Stimulated activated CD4-positive, alpha-beta T cell treated with anti-CD3 and anti-CD28 coated beads, Interleukin-4, amount 100 ng/mL, for 48 hours (primary cell): ENCODE measurements at regions not wholly inside any gene's neighbourhood (a gene's known extent, or its start where the extent isn't known, plus 50 kb on each side); places are given as distances from the start of the nearest gene placed in this dataset.
"Not testable (repeated sequence)": the region's sequence is repeated elsewhere in the genome, so short reads cannot be mapped to it uniquely, and the experiment has no call there.

Experiments
- DNase-seq, 2 donors: peaks; one replicate each; pipeline ENCODE4 v3.0.0-alpha.2; 2020; ENCODE audit warnings: low read depth in 2 of 2

DNA sequence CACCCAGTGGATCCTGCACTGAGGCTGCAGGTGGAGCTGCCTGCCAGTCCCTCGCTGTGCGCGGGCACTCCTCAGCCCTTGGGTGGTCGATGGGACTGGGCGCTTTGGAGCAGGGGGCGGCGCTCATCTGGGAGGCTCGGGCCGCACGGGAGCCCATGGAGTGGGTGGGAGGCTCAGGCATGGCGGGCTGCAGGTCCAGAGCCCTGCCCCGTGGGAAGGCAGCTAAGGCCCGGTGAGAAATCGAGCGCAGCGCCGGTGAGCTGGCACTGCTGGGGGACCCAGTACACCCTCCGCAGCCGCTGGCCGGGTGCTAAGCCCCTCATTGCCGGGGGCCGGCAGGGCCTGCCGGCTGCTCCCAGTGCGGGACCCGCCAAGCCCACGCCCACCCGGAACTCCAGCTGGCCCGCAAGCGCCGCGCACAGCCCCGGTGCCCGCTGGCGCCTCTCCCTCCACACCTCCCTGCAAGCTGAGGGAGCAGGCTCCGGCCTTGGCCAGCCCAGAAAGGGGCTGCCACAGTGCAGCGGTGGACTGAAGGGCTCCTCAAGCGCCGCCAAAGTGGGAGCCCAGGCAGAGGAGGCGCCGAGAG lies 1636.5 kb downstream of the BRINP3 start:
- not testable (repeated sequence) for DNase-seq

DNA sequence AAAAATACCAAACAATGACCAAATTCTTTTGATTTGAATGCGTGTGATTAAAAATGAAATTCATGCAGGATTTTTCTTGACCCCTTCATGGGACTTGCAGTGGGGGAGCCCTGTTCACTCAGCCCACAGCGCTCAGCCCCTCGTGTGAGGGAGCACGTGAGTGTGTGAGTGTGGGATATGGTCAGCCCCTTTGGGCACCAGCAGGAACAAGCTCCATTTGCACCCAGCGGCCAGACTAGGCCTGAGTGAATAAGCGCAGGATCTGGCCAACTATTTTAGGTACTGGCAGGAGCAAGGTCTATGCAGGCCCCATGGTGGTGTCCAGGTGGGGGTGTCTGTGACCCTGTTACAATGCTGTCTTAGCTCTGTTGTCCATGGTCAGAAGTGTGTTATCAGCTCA lies 1631.2 kb downstream of the BRINP3 start:
- DNase-seq, result no peak

DNA sequence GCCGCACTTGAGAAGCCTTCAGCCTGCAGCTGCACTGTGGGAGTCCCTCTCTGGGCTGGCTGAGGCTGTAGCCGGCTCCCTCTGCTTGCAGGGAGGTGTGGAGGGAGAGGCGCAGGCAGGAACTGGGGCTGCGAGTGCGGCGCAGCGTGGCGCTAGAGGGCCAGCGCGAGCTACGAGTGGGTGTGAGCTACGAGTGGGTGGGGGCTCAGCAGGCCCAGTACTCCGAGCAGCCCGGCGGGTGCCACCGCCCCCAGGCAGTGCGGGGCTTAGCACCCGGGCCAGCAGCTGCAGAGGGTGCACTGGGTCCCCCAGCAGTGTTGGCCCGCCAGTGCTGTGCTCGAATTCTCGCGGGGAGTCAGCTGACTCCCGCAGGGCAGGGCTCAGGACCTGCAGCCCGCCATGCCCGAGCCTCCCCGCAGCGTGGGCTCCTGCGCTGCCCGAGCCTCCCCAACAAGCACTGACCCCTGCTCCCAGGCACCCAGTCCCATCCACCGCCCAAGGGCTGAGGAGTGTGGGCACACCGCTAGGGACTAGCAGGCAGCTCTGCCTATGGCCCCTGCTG lies 1620.1 kb downstream of the BRINP3 start:
- no peak for DNase-seq

DNA sequence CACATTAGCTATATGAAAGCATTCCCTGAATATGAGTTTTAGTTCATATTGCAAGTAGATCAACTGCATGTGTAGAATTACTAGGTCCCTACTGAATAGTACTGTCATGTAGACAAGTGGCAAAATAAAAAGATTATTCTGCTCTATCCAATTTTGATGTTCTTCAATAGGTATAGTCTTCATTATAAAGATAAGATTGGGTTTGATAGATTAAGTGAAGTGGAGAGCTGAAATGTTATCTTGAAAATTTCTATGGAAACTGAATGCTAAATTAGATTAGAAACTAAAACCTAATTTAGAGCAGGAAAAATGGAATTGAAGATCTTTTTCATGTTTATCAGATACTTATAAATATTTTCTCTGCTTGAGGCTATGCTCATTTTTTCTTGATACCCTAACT lies 1610.0 kb downstream of the BRINP3 start:
- no peak for DNase-seq

DNA sequence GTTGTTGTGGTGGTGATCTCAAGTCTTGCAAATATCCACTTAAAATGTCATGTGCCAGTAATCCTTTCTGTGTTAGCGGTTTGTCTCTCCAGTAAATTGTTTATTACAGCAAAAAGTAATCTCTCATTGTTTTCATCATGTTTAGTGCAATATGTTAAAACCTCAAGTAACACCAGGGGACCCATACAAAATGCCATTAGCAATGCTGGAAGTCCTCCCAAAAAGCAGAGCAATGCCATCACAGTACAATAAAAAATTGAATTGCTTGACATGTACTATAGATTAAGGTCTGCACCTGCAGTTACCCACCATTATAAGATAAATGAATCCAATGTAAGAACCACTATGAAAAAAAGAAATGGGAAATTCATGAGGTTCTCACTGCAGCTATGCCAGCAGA lies 1606.5 kb downstream of the BRINP3 start:
- no peak for DNase-seq

DNA sequence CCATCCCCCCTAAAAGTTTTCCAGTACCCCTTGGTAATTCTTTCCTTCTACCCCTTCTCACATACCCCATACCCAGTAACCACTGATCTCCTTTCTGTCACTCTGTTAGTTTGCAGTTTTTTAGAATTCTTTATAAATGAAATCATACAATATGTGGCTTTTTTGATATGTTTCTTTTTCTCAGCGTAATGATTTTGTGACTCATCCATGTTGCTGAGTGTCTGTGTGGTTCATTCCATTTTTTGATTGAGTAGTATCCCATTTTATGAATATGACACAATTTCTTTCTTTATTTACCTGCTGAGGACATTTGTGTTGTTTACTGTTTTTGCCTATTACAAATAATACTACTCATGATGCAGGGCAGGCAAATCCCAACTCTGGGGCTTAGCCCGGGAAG lies 1605.3 kb downstream of the BRINP3 start:
- DNase-seq, result no peak

DNA sequence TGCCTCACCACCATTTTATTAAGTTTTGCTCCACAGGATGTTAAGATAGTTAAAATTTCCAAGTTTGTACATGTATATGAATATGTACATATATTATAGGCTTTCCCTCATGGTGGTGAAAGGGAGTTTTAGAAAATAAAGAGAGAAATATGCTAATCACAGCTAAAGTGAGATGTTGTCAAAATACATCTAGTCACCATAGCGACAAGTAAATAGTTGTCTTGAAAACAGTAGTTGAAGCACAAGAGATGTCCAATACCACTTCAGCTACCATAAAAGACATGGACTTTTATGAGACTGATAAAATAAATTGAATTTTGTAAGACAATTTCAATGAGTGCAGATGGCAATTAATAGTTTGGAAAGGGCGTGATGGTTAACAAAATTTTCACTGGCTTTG lies 1600.0 kb downstream of the BRINP3 start:
- DNase-seq, result no peak

DNA sequence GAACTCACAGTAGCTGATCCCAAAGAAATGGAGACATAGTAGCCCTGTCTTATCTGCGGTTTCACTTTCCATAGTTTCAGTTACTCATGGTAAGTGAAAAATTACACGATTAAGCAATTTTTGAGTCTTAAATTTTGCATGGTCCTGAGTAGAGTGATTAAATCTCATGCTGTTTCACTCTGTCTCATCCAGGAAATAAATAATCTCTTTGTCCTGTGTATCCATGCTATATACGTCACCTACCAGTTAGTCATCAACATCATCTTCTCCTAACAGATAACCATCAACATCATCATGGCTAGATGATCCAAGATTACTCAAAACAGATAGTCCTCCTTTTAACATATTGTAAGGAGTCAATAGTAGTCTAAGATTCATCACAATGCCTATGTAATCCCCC lies 1589.3 kb downstream of the BRINP3 start:
- DNase-seq, result no peak

DNA sequence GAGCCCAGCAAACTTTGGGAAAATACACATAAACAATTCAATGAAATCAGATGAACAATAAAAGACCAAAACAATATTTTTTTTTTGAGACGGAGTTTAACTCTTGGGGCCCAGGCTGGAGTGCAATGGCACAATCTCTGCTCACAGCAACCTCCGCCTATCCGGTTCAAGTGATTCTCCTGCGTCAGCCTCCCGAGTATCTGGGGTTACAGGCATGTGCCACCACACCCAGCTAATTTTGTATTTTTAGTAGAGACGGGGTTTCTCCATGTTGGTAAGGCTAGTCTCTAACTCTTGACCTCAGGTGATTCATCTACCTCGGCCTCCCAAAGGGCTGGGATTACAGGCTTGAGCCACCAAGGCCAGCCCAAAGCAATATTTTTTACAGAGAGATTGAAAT lies 1588.5 kb downstream of the BRINP3 start:
- no peak for DNase-seq

DNA sequence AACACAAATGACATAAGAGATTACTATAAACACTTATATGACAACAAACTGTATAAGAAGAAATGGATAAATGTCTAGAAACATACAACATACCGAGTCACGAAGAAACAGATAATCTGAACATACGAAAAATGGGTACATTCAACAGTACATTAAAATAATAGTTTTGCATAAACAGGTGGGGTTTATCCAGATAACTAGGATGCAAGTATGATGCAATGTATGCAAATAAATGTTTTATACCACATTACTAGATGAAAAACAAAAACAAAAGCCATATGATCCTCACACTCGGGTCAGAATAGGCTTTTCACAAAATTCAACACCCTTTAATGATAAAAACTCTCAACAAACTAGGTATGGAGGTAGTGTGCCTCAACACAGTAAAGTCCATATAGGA lies 1585.7 kb downstream of the BRINP3 start:
- DNase-seq, result no peak

DNA sequence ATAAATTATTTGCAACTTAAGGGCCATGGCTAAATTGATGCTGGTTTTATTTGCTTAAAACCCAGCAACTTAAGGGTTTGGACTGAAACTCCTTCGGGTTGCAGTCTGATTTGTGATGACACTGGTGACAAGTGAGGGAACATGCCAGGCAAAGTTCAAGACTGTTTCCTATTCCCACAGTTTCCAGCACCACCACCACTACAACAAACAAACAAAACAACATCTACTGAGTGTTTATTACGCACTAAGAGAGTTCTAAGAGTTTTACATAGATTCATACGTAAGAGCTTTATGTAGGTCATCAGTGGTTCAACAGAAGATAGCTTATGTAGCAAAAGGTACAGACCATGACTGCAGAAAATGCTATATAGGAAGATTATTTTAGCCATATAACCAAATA lies 1582.1 kb downstream of the BRINP3 start:
- no peak for DNase-seq

DNA sequence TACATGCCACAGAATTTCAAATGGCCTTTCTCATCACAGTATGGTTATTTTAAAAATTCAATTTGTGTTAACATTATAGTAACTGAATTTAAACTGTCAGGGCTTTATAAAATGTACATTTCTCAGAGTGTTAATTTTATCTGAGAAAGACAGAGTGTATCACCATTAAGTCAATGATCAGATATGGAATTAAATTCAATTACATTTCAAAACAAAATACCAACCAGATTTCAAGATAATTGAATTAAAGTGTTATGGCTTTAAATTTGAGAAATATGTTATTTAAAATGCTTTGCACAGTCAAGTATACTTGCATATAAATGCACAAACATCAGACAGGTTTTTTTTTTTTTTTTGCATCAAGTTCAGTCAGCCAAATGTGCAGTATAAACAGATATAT lies 1574.4 kb downstream of the BRINP3 start:
- DNase-seq, result no peak

DNA sequence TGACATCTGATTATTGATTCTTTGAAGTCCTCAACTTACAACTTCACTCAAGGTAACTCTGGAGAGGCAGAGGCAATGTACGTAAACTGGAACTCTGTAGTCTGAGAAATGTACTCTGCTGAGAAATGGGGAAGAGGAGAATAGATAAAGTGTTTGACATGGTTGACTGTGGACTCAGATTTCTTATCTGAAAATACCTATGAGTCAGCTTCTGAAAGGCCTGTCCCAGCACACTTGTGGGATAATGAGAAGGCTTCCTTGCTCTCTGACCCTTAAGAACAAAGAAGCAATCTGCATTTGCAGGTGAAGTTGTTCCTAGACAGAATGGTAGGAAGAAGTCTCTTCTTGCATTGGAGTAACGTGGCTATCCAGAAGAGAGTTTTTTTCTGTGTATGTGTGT lies 1573.5 kb downstream of the BRINP3 start:
- no peak for DNase-seq

DNA sequence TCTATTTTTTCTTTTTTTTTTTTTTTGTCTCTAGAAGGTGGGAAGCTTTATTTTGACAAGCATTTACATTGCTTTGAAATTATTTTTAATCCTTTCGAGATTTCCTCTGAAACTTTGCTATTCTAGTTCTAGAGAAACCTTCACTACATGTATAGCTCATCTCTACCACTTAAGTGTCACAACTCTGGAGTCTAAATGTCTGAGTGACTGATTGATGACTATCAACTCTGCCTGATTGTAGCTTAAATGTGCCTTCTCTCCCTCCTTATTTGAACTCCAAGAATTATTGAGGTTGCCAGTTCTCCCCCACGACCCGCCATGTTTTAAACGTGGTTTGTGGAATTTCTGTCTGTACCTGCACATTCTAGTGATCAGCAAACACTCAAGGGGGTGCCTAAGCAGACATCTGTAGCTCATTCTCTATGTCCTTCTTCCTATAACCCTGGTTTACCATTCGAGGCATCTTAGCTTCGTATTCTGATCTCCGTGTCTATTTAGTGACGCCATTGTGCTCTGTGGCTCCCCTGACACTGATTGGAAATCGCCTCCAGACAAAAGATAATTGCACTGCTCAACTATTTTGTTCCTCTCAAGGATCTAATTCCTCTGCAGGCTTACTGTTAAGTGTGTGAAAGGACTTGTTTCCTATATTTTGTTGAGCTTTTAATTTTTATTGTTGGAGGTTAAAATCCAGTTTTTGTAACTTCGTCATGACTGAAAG lies 1570.6 kb downstream of the BRINP3 start:
- no peak for DNase-seq

DNA sequence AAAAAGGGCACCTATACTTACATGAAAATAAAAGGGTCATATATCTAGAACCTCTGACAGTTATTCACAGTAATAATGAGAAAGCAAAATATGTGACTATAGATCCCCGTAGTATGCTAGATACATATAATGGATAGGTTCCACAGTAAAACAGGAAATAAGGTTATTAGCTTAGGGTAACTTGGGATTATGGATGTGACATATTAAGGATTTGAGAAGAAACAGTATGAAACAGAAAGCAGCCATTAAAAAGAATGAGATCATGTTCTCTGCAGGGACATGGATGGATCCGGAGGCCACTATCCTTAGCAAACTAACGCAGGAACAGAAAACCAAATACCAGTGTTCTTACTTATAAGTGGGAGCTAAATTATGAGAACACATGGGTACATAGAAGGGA lies 1547.3 kb downstream of the BRINP3 start:
- no peak for DNase-seq

DNA sequence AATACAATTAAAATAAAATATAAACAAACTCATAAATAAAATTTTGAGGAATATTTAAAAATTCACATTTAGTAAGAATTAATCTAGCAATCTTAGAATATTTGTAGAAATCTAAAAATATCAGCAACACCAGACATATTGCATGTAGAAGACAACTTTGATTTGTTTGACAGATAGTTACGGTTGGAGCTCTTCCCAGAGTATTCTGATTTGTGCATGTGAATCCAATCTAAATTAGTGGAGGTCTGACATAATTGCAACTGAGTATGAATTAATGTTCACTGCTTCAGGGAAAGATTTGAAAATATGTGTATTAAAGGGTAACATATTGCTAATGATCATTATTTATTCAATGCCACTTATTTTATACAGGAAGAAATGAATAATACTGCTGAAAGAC lies 1546.2 kb downstream of the BRINP3 start:
- DNase-seq, result no peak

DNA sequence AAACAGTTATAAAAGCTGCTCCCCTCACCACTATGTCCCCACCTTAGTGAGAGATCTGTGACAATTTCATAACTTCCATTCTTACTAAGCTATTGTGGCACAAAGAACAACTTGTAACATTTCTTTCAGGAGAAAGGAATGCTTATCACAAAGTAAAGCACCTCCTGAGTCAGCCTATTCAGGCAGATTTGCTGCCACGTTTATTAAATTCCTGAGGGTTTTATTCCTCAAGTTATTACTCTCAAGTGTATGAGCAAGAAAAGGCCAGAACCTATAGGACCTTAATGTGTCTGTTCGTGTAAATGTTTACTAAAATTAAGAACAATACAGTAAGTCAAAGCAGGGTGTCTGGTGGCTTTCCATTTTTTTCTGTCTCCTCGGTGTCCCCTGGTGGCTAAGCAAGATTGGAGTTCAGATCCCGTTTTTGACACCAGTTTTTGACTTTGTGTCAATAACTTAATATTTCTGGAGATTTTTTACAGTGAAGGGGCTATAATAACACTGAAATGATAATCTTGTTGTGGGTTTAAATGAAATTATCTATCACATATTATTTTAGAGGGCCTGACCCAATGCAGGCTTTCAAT lies 1539.6 kb downstream of the BRINP3 start:
- no peak for DNase-seq

DNA sequence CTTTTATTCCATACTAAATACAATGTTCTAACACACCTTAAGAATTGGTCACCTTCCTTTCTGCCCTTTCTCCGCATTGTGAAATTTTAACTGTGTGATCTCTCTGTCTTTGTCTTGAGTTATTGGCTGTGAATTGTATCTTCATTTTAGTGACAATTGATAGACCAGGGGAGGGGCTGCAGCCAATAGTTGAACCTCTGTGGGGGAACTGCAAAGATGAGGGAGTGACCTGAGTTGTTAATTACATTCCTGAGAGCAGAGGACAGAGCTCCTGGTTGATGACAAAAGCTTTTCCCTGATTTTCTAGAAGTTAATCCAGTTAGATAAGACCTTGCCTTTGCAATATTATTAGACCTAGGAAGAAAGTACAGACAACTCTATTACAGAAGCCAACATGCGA lies 1535.7 kb downstream of the BRINP3 start:
- DNase-seq, result no peak

DNA sequence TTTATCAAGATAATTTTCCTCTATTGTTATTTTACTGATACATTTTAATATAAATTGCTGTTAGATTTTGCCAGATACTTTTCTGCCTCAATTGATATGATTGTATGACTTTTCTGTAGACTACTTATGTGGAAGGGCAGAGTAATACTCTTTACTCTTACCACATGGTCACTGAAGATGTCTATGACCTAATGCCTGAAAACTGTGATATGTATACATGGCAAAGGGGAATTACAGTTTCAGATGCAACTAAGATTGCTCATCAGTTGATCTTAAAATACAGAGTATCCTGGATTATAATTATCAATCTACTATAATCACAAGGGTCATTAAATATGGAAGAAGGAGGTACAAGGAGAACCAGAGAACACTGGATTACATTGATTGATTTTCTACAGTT lies 1528.0 kb downstream of the BRINP3 start:
- no peak for DNase-seq

DNA sequence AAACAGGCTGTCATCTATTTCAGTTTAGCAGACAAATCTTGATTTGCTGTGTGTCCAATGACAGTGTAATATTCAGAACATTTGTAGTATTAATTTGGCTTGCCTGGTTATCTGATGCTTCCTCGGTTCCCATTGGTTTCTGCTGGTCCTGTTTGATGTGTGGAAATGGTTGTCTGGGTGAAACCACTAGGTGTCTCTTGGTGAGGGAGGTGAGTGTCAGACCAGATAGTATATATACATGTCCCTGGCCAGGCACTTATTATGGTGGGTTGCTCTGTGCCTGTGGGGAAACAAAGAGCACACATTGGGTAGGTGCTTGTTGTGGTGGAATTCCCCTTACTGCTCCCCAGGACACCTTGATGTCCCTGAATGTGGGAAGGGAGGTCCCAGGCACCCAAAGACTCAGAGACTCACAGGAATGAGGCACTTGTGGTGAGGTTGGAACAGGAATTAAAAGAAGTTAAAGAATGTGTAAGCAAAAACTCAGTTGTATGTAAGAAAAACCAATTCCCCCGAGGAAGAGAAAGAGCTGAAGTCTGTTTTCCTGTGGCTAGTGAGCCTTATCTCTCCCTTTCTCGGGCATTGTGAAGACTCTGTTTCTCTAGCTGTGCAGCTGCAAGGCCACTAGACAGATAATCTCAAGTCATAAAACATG lies 1519.1 kb downstream of the BRINP3 start:
- no peak for DNase-seq

DNA sequence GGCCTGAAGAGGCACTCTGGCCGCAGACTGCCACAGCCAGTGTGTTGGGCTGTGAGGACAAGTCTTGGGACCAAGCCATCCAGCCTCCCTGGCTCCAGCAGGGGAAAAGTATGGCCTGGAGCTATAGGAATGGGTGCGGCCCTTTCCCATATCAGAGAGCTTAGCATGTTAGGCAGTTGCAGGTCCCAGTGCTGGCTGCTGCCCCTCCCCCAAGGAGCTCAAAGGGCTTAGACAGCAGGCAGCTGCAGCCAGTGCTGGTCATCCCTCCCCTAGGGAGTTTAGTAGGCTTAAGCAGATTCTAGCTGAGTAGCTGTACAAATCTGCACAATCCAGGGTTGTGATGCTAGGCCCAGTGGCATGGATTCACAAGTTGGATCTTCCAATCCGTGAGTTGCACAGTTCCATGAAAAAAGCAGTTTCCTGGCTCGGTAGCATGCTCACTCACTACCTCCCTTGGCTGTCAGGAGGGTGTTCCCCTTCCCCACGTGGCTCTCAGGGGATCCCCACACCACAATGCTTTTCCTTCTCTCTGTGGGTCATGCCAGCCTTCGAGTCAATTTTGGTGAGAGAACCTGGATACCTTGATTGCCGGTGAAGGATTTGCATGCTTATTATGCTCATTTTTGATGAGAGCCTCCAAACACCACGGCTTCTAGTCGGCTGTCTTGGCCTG lies 1490.8 kb downstream of the BRINP3 start:
- DNase-seq, result no peak

DNA sequence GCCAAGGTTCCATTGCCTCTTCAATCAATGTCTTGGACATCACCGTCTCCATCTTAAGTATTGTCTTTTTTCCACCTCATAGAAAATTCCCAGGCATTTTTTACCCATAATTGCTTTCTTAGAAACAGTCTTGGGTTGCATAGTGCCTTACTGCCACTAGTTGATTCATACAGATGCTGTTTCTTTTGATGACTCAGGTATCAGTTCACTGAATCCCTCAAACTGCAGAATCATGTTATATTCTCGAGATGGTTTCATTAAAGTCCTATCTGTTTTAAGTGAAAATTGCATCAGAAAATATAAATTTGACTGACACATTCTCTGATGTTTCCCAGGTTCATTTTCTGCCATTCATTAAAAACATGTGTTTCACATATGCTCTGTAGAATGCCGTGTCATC lies 1489.1 kb downstream of the BRINP3 start:
- DNase-seq, result no peak
